Heart left ventricle (tissue), 16 donors: ENCODE measurements at regions not wholly inside any gene's neighbourhood (a gene's known extent, or its start where the extent isn't known, plus 50 kb on each side); places are given as distances from the start of the nearest gene placed in this dataset.

ENCODE experiments used
- ATAC-seq, 4 donors: fragments of 200-7000 bp; cut with Tn5 transposase; one replicate each; pipeline ENCODE4 v1.9.1; 2020 to 2022; ENCODE audit warnings: moderate library complexity in 4 of 4, mild to moderate bottlenecking in 3 of 4, moderate number of reproducible peaks in 1 of 4
- DNase-seq, 5 donors: peaks; one replicate each; pipeline ENCODE4 v3.0.0-alpha.2; 2020
- H3K27ac ChIP-seq, 12 donors: fragments of 200-600 bp; sonication (generic) in 4 of 12; one replicate each; pipeline versions ENCODE4 v1.5.0 to v1.8.0; 2016 to 2022; ENCODE audit warnings: mild to moderate bottlenecking in 2 of 12
- H3K27me3 ChIP-seq, 9 donors: fragments of 200-600 bp; sonication (generic) in 2 of 9; one replicate each; pipeline versions ENCODE4 v1.5.1 to v1.8.0; 2016 to 2022; ENCODE audit warnings: mild to moderate bottlenecking in 3 of 9
- H3K36me3 ChIP-seq, 9 donors: fragments of 200-600 bp; sonication (generic) in 2 of 9; one replicate each; pipeline versions ENCODE4 v1.5.0 to v1.8.0; 2018 to 2022; ENCODE audit warnings: mild to moderate bottlenecking in 2 of 9
- H3K4me1 ChIP-seq, 12 donors: fragments of 200-600 bp; sonication (generic) in 4 of 12; one replicate each; pipeline versions ENCODE4 v1.5.0 to v1.8.0; 2016 to 2022; ENCODE audit warnings: mild to moderate bottlenecking in 3 of 12
- H3K4me3 ChIP-seq, 12 donors: fragments of 200-600 bp; sonication (generic) in 4 of 12; one replicate each; pipeline versions ENCODE4 v1.5.0 to v1.8.0; 2017 to 2022; ENCODE audit warnings: mild to moderate bottlenecking in 9 of 12, moderate library complexity in 4 of 12
- H3K9me3 ChIP-seq, 12 donors: fragments of 200-600 bp; sonication (generic) in 4 of 12; one replicate each; pipeline versions ENCODE4 v1.5.0 to v1.8.0; 2016 to 2022; ENCODE audit warnings: mild to moderate bottlenecking in 1 of 12
- POLR2A ChIP-seq, 2 donors: fragments of 450-650 bp; IDR thresholded peaks; one replicate each; pipeline ENCODE4 v1.6.1; 2017; ENCODE audit warnings: antibody characterized with exemption in 2 of 2, mild to moderate bottlenecking in 2 of 2, moderate library complexity in 2 of 2
- WGBS, 4 donors: extraction: QIAGEN DNeasy Blood & Tissue Kit in 2 of 4; methylation state at CpG; one replicate each; pipeline versions ENCODE4 v1.1.5 to v1.1.7; 2013 to 2018; 5-methylcytosine and 5-hydroxymethylcytosine counted together
- intact Hi-C, 10 donors: fragments of 100-400 bp; cut with DNase I; formaldehyde crosslinking; loops; one replicate each; pipeline versions ENCODE4 v1.11.1 to v1.14.2; 2022
- TF ChIP-seq, protein P1 (sequence below), 12 donors: fragments of 200-600 bp; sonication (generic) in 4 of 12; IDR thresholded peaks; one replicate each; pipeline versions ENCODE4 v1.5.0 to v1.8.0; 2018 to 2022; ENCODE audit warnings: antibody characterized with exemption in 12 of 12, mild to moderate bottlenecking in 5 of 12
- donor health status: ischemic (EF 13 %, LVEDD 7.1; RV severe dilation, severe dysfunction).
- donor health status: healthy with polysubstance abuse.
- donor health status: DM: no; HTN: yes; CAD: no.
- donor health status: DM: no; HTN: no; CAD: no.
- donor health status: ischemic (EF 25% LVEDD 6.9; RV normal size, moderate dysfunction).
- donor health status: ischemic (EF 25% LVEDD 5.7; RV mildly dilated, moderate dysfunction).
- donor health status: healthy.
- donor health status: DM: yes; HTN: yes; CAD: no.
- donor health status: ischemic (EF 35%, LVEDD 5.7; RV mildly dilated, moderate dysfunction).
- donor health status: nonischemic (EF 11% LVEDD 7.7; RV severe dilation, severe dysfunction).
- donor health status: DM: yes; HTN: yes; CAD: no.
- donor health status: PGD.
- donor health status: ischemic (EF 29% LVEDD 5.4; RV normal size, mild dysfunction).
- donor health status: nonischemic (EF 23%, LVEDD 6.1; RV moderate dilation, normal function).

DNA sequence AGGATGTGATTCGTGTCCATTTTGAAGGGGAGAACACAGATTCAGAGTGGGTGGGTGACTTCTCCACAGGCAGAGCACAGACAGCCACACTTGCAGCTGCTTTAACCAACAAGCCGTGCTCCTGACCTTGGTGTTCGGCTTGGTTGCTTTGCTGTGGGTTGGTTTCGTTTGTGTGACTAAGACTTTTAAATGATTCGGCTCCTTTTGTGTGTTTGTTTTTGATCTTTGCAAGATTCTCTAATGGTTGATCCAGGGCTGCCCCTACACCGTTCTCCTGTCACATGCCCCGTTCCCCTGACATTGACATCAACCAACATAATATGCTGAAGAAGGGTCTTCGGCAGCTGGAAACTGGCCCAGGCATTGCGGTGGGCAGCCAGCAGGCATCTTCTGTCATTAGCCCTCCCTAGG is 95.9 kb upstream of the MBOAT2 start:
- no peak for TF ChIP-seq POLR2A (IDR thresholded peaks at IDR 0.05)
- TF ChIP-seq, protein P1, sequence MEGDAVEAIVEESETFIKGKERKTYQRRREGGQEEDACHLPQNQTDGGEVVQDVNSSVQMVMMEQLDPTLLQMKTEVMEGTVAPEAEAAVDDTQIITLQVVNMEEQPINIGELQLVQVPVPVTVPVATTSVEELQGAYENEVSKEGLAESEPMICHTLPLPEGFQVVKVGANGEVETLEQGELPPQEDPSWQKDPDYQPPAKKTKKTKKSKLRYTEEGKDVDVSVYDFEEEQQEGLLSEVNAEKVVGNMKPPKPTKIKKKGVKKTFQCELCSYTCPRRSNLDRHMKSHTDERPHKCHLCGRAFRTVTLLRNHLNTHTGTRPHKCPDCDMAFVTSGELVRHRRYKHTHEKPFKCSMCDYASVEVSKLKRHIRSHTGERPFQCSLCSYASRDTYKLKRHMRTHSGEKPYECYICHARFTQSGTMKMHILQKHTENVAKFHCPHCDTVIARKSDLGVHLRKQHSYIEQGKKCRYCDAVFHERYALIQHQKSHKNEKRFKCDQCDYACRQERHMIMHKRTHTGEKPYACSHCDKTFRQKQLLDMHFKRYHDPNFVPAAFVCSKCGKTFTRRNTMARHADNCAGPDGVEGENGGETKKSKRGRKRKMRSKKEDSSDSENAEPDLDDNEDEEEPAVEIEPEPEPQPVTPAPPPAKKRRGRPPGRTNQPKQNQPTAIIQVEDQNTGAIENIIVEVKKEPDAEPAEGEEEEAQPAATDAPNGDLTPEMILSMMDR (IDR thresholded peaks at IDR 0.05): no peak
- no peaks in the 10 kb centered on the region for H3K36me3 ChIP-seq
- no peak overlapping the region for H3K27ac ChIP-seq
- H3K4me3 ChIP-seq: no peak overlapping the region
- intact Hi-C loops: no loop called here
- 72 to 86% (median 81%) methylated on average over 9 of the region's 9 CpGs for whole genome bisulfite sequencing, 4 donors
- H3K27me3 ChIP-seq: no peaks in the 10 kb centered on the region
- ATAC-seq (no peak), DNase-seq (no peak)
- H3K9me3 ChIP-seq: no peaks in the 10 kb centered on the region
- H3K4me1 ChIP-seq: peaks cover 0 to 28% (median 11%) of the 10 kb centered on the region in 12 donors

DNA sequence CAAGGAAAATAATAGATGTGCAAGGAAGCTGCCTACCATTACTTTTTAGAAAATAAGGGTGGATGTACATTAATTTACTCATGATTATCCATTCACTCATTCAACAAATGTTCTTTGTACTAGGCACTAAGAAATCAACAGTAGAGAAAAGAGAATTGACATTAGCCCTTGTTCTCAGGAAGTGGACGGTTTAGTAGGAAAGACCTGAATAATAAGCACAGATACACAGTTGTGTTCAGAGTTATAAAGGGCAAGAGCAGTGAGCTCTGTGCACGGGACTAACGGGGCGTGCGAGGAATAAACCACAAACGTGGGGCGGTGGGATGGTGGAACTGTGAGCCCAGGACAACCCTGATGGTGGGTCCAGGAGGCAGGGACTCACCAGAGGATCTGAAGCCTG is 94.4 kb upstream of the MBOAT2 start:
- TF ChIP-seq, protein P1 (IDR thresholded peaks at IDR 0.05): no peak
- TF ChIP-seq POLR2A (IDR thresholded peaks at IDR 0.05): no peak
- H3K4me3 ChIP-seq: no peak overlapping the region
- WGBS, 4 donors: 90 to 96% (median 94%) methylated on average over 7 of the region's 7 CpGs
- intact Hi-C loops: no loop called here
- DNase-seq (no peak), ATAC-seq (no peak)
- H3K36me3 ChIP-seq: no peaks in the 10 kb centered on the region
- peaks cover 0 to 28% (median 11%) of the 10 kb centered on the region in 12 donors for H3K4me1 ChIP-seq
- H3K27ac ChIP-seq: no peak overlapping the region
- no peaks in the 10 kb centered on the region for H3K27me3 ChIP-seq
- no peaks in the 10 kb centered on the region for H3K9me3 ChIP-seq

DNA sequence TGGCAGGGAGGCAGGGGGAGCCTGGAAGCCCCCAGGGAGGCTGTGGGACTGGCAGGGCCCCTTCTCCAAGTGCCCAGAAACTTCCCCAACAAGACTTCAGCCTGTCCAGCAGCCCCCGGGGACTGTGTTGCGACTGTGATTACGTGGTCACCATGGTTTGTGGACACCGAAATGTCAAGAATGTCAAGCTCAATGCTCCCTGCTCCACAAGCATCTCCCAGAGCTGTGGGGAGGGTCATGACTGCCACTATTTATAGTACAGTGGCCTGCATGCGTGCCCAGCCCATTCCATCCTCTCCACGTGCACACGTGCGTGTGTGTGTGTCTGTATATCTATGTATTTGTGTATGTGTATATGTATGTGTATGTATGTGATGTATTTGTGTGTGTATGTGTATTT is 93.8 kb upstream of the MBOAT2 start:
- ATAC-seq: peak in 3 of 4 donors; percentile 38 to 67 (median 52)
- H3K27ac ChIP-seq: no peak overlapping the region
- H3K36me3 ChIP-seq: no peaks in the 10 kb centered on the region
- intact Hi-C loops: no loop called here
- no peaks in the 10 kb centered on the region for H3K9me3 ChIP-seq
- H3K4me1 ChIP-seq: peaks cover 0 to 28% (median 11%) of the 10 kb centered on the region in 12 donors
- TF ChIP-seq, protein P1 (IDR thresholded peaks at IDR 0.05): no peak
- TF ChIP-seq POLR2A (IDR thresholded peaks at IDR 0.05): no peak
- DNase-seq: peak in 1 of 5 donors; percentile 25
- H3K4me3 ChIP-seq: no peak overlapping the region
- no peaks in the 10 kb centered on the region for H3K27me3 ChIP-seq
- WGBS, 4 donors: 25 to 50% (median 37%) methylated on average over 4 to 8 of the region's 8 CpGs

DNA sequence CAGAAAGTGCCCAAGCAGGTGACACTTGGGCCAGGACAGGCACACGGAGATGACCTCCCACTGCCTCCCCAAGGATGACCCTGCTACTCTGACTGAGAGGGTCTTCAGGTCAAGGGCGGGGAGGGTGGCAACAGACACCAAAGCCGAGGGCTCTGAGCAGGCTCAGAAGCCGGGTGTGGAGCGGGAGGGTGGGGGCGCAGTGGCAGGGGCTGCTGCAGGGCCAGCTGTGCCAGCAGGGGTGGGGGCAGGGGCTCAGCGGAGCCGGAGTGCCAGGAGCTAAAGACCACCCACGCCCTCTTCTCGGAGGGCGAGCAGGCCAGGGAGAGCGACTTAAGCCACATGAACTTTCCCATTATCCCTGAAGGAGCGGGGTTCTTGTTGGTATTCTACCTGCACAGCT is 93.3 kb upstream of the MBOAT2 start:
- Histone ChIP-seq H3K27ac (peak overlapping the region in 1 of 12 donors; percentile 64), H3K27me3 (no peaks in the 10 kb centered on the region), H3K4me3 (no peak overlapping the region), H3K4me1 (peaks cover 0 to 28% (median 11%) of the 10 kb centered on the region in 12 donors), H3K9me3 (no peaks in the 10 kb centered on the region), H3K36me3 (no peaks in the 10 kb centered on the region)
- no peak for DNase-seq
- intact Hi-C loops: no loop called here
- 95 to 98% (median 97%) methylated on average over 13 of the region's 13 CpGs for WGBS, 4 donors
- ATAC-seq: peak in 1 of 4 donors; percentile 13
- TF ChIP-seq, protein P1 (IDR thresholded peaks at IDR 0.05): no peak
- TF ChIP-seq POLR2A (IDR thresholded peaks at IDR 0.05): no peak
